Hepatocyte (in vitro differentiated cells): ENCODE measurements at regions not wholly inside any gene's neighbourhood (a gene's known extent, or its start where the extent isn't known, plus 50 kb on each side); places are given as distances from the start of the nearest gene placed in this dataset.

ENCODE experiments used
- CTCF ChIP-seq: fragments of 200-600 bp; sonication (generic); IDR thresholded peaks from 2 replicates; pipeline ENCODE4 v1.5.1; 2016; ENCODE audit warnings: antibody characterized with exemption, mild to moderate bottlenecking; ENCODE audit not compliant: poor library complexity
- EZH2 ChIP-seq: fragments of 200-600 bp; sonication (generic); IDR thresholded peaks from 2 replicates; pipeline ENCODE4 v1.6.1; 2016; ENCODE audit warnings: antibody characterized with exemption, mild to moderate bottlenecking, borderline replicate concordance

GRCh38 chr5:5687113-5687512 is 264.6 kb downstream of the ICE1 start:
- TF ChIP-seq CTCF: no peak
- TF ChIP-seq EZH2: no peak
